ENCODE measurements at regions not wholly inside any gene's neighbourhood (a gene's known extent, or its start where the extent isn't known, plus 50 kb on each side); places are given as distances from the start of the nearest gene placed in this dataset.

GRCh38 chr14:85052646-85053045 is 477.3 kb upstream of the FLRT2 start:
- TF ChIP-seq, protein P1, sequence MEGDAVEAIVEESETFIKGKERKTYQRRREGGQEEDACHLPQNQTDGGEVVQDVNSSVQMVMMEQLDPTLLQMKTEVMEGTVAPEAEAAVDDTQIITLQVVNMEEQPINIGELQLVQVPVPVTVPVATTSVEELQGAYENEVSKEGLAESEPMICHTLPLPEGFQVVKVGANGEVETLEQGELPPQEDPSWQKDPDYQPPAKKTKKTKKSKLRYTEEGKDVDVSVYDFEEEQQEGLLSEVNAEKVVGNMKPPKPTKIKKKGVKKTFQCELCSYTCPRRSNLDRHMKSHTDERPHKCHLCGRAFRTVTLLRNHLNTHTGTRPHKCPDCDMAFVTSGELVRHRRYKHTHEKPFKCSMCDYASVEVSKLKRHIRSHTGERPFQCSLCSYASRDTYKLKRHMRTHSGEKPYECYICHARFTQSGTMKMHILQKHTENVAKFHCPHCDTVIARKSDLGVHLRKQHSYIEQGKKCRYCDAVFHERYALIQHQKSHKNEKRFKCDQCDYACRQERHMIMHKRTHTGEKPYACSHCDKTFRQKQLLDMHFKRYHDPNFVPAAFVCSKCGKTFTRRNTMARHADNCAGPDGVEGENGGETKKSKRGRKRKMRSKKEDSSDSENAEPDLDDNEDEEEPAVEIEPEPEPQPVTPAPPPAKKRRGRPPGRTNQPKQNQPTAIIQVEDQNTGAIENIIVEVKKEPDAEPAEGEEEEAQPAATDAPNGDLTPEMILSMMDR (conservative IDR thresholded peaks at IDR 0.05 in 1 of 2, IDR thresholded peaks at IDR 0.05 in 1 of 2; ENCODE audit: extremely low read depth in 1 of 2, insufficient read depth in 1 of 2, low read depth in 1 of 2, low read length in 2 of 2), result no peak
- TF ChIP-seq EZH2 (IDR thresholded peaks at IDR 0.05; ENCODE audit: borderline replicate concordance, low read length), result no peak

All from mammary epithelial cell (primary cell).